Loucy (cell line): ENCODE measurements at regions not wholly inside any gene's neighbourhood (a gene's known extent, or its start where the extent isn't known, plus 50 kb on each side); places are given as distances from the start of the nearest gene placed in this dataset.

Experiments used
- H2AFZ ChIP-seq: fragments of 200-600 bp; sonication (generic); 2 replicates; pipeline ENCODE4 v1.6.0; 2016; ENCODE audit warnings: antibody characterized with exemption, mild to moderate bottlenecking, low read length, moderate library complexity
- H3F3A ChIP-seq: fragments of 200-600 bp; 2 replicates; pipeline ENCODE4 v1.6.0; 2016; ENCODE audit warnings: antibody characterized with exemption, low read depth, mild to moderate bottlenecking
- H3K27me3 ChIP-seq: fragments of 200-600 bp; sonication (generic); 2 replicates; pipeline ENCODE4 v1.6.1; 2014; ENCODE audit warnings: low read length, mild to moderate bottlenecking; ENCODE audit not compliant: insufficient read depth, poor library complexity, severe bottlenecking
- H3K36me3 ChIP-seq: fragments of 200-600 bp; sonication (generic); 2 replicates; pipeline ENCODE4 v1.6.1; 2016; ENCODE audit warnings: low read length; ENCODE audit not compliant: insufficient read depth
- H3K4me1 ChIP-seq: fragments of 200-600 bp; sonication (generic); 2 replicates; pipeline ENCODE4 v1.5.1; 2014; ENCODE audit warnings: low read length, mild to moderate bottlenecking; ENCODE audit not compliant: insufficient read depth, poor library complexity, severe bottlenecking
- H3K4me2 ChIP-seq: fragments of 200-600 bp; sonication (generic); 2 replicates; pipeline ENCODE4 v1.6.0; 2014; ENCODE audit warnings: antibody characterized with exemption, low read length, low read depth, mild to moderate bottlenecking; ENCODE audit not compliant: poor library complexity, severe bottlenecking
- H3K4me3 ChIP-seq: fragments of 200-600 bp; sonication (generic); 2 replicates; pipeline ENCODE4 v1.5.1; 2014; ENCODE audit warnings: low read length, mild to moderate bottlenecking, mixed read lengths; ENCODE audit not compliant: poor library complexity, severe bottlenecking
- H3K79me2 ChIP-seq: fragments of 200-600 bp; sonication (generic); 2 replicates; pipeline ENCODE4 v1.6.1; 2014; ENCODE audit warnings: low read length; ENCODE audit not compliant: insufficient read depth
- H3K9ac ChIP-seq: fragments of 200-600 bp; sonication (generic); 2 replicates; pipeline ENCODE4 v1.6.0; 2014; ENCODE audit warnings: mild to moderate bottlenecking, low read depth, low read length, moderate library complexity; ENCODE audit not compliant: poor library complexity, severe bottlenecking
- H3K9me2 ChIP-seq: fragments of 200-600 bp; sonication (generic); replicated peaks from 2 replicates; pipeline ENCODE4 v1.6.1; 2016; ENCODE audit warnings: low read depth, low read length, mixed read lengths
- H3K9me3 ChIP-seq: fragments of 200-600 bp; sonication (generic); 2 replicates; pipeline ENCODE4 v1.6.1; 2014; ENCODE audit warnings: mild to moderate bottlenecking, antibody characterized with exemption, low read length, low read depth; ENCODE audit not compliant: insufficient read depth
- H4K20me1 ChIP-seq: fragments of 200-600 bp; sonication (generic); 2 replicates; pipeline ENCODE4 v1.6.0; 2014; ENCODE audit warnings: antibody characterized with exemption, low read length, mild to moderate bottlenecking; ENCODE audit not compliant: insufficient read depth, poor library complexity, severe bottlenecking
- CTCF ChIP-seq: fragments of 200-600 bp; sonication (generic); conservative IDR thresholded peaks from 2 replicates; pipeline ENCODE4 v1.5.1; 2014; ENCODE audit warnings: mild to moderate bottlenecking, antibody characterized with exemption, low read length
- EZH2phosphoT487 ChIP-seq: fragments of 200-600 bp; IDR thresholded peaks from 2 replicates; pipeline ENCODE4 v1.6.1; 2018; ENCODE audit warnings: antibody characterized with exemption, mild to moderate bottlenecking, moderate library complexity, borderline replicate concordance

DNA sequence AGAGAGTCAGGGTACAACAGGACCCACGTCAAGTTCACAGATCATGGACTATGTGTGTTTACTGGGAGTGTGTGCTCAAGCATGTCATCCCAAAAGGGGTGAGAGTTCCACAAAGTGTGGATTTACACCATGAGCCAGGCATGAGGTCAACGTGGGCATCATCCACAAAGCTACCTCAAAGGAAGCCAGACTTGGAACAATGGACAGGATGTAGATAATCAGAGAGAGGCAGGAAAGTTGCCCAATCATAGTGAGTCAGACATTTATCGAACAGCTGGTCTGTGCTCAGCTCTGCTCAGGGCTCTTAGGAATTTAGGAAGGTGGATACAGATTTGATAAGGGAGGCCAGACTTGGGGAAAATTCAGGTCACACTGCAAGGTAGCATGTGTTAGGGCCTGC, 317.2 kb upstream of the CDYL start:
- no peak overlapping the region for H3K4me2 ChIP-seq

GRCh38 chr6:4451718-4452117, 316.3 kb upstream of the ECI2 start:
- Histone ChIP-seq H3K36me3 (no peaks in the 10 kb centered on the region), H3K4me3 (no peak overlapping the region), H3K9me3 (no peaks in the 10 kb centered on the region), H3K4me1 (no peaks in the 10 kb centered on the region), H3F3A (no peaks in the 10 kb centered on the region), H3K9me2 (no peaks in the 10 kb centered on the region), H3K4me2 (no peak overlapping the region), H3K9ac (no peak overlapping the region), H3K79me2 (no peaks in the 10 kb centered on the region), H2AFZ (no peak overlapping the region), H3K27me3 (no peaks in the 10 kb centered on the region), H4K20me1 (no peaks in the 10 kb centered on the region)
- TF ChIP-seq CTCF (no peak), EZH2phosphoT487 (no peak)

More for the DNA sequence above, 317.2 kb upstream of the CDYL start:
- no peaks in the 10 kb centered on the region for H4K20me1 ChIP-seq
- H3K9me3 ChIP-seq = peaks cover 5% of the 10 kb centered on the region; the same call in 1 of the 2 replicates
- H3K4me1 ChIP-seq = no peaks in the 10 kb centered on the region
- H3K9ac ChIP-seq = no peak overlapping the region
- H3K79me2 ChIP-seq = no peaks in the 10 kb centered on the region
- H3K9me2 ChIP-seq = no peaks in the 10 kb centered on the region
- H3K36me3 ChIP-seq = no peaks in the 10 kb centered on the region
- no peaks in the 10 kb centered on the region for H3K27me3 ChIP-seq
- no peaks in the 10 kb centered on the region for H3F3A ChIP-seq
- H2AFZ ChIP-seq = no peak overlapping the region
- TF ChIP-seq EZH2phosphoT487 = no peak
- no peak for TF ChIP-seq CTCF
- no peak overlapping the region for H3K4me3 ChIP-seq

- no peaks in the 10 kb centered on the region for H3K36me3 ChIP-seq
- H3F3A ChIP-seq = no peaks in the 10 kb centered on the region
- H4K20me1 ChIP-seq = no peaks in the 10 kb centered on the region
- H3K9me3 ChIP-seq = no peaks in the 10 kb centered on the region
- TF ChIP-seq CTCF = no peak
- no peak for TF ChIP-seq EZH2phosphoT487
- H3K79me2 ChIP-seq = no peaks in the 10 kb centered on the region
- H3K4me3 ChIP-seq = no peak overlapping the region
- no peak overlapping the region for H3K4me2 ChIP-seq
- H3K9me2 ChIP-seq = no peaks in the 10 kb centered on the region
- no peak overlapping the region for H2AFZ ChIP-seq
- no peak overlapping the region for H3K9ac ChIP-seq
- no peaks in the 10 kb centered on the region for H3K27me3 ChIP-seq
- H3K4me1 ChIP-seq = no peaks in the 10 kb centered on the region
Measured at GRCh38 chr6:4451081-4451480, 315.7 kb upstream of the ECI2 start.
